Mesothelial cell of epicardium (in vitro differentiated cells): ENCODE measurements at regions not wholly inside any gene's neighbourhood (a gene's known extent, or its start where the extent isn't known, plus 50 kb on each side); places are given as distances from the start of the nearest gene placed in this dataset.

Experiments used
- DNase-seq, 2 experiments: peaks; one replicate each; pipeline ENCODE4 v3.0.0; 2021; ENCODE audit warnings: low spot score in 2 of 2; ENCODE audit not compliant: unreplicated experiment in 2 of 2
- H3K27ac Mint-ChIP-seq: 2 replicates; pipeline ENCODE4 v1.8.0; 2021; ENCODE audit warnings: mixed read lengths
- H3K27me3 Mint-ChIP-seq: 2 replicates; pipeline ENCODE4 v1.8.0; 2021; ENCODE audit warnings: low read depth, mixed read lengths
- H3K36me3 Mint-ChIP-seq: 2 replicates; pipeline ENCODE4 v1.8.0; 2021; ENCODE audit warnings: mixed read lengths
- H3K4me1 Mint-ChIP-seq: 2 replicates; pipeline ENCODE4 v1.8.0; 2021; ENCODE audit warnings: mixed read lengths
- H3K4me3 Mint-ChIP-seq: 2 replicates; pipeline ENCODE4 v1.8.0; 2021; ENCODE audit warnings: mild to moderate bottlenecking, moderate library complexity, mixed read lengths
- H3K9me3 Mint-ChIP-seq: 2 replicates; pipeline ENCODE4 v1.8.0; 2021; ENCODE audit warnings: mixed read lengths
- CTCF ChIP-seq: fragments of 200-600 bp; sonication (generic); IDR thresholded peaks from one replicate; pipeline ENCODE4 v1.5.0; 2021; ENCODE audit warnings: antibody characterized with exemption; ENCODE audit not compliant: unreplicated experiment

DNA sequence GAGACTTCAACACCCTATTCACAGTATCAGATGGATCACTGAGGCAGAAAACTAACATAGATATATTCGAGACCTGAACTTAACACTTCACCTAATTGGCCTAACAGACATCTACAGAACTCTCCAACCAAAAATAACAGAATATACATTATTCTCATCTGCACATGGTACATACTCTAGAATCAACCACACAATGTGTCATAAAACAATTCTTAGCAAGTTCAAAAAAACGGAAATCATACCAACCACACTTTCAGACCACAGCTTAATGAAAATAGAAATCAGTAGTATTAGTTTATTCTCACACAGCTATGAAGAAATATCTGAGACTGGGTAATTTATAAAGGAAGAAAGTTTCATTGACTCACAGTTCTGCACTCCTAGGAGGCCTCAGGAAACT lies 387.9 kb downstream of the DEPDC1B start:
- Mint-ChIP-seq H3K36me3 (peaks cover 3% of the 10 kb centered on the region), H3K27me3 (no peaks in the 10 kb centered on the region), H3K27ac (no peak overlapping the region), H3K4me1 (peaks cover 12% of the 10 kb centered on the region), H3K9me3 (peaks cover 29% of the 10 kb centered on the region), H3K4me3 (no peak overlapping the region)
- no peak for DNase-seq
- TF ChIP-seq CTCF, result no peak

DNA sequence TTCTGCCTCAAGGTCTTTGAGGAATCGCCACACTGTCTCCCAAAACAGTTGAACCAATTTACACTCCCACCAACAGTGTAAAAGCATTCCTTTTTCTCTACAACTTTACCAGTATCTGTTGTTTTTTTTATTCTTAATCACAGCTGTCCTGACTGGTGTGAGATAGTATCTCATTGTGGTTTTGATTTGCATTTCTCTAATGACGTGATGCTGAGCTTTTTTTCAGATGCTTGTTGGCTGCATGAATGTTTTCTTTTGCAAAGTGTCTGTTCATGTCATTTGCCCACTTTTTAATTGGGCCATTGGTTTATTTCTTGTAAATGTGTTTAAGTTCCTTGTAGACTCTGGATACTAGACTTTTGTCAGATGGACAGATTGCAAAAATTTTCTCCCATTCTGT lies 400.0 kb downstream of the DEPDC1B start:
- peaks cover 17% of the 10 kb centered on the region for H3K36me3 Mint-ChIP-seq
- DNase-seq, result no peak
- peaks cover 24% of the 10 kb centered on the region for H3K9me3 Mint-ChIP-seq
- no peaks in the 10 kb centered on the region for H3K27me3 Mint-ChIP-seq
- TF ChIP-seq CTCF, result no peak
- H3K27ac Mint-ChIP-seq, result no peak overlapping the region
- H3K4me1 Mint-ChIP-seq, result peaks cover 11% of the 10 kb centered on the region
- no peak overlapping the region for H3K4me3 Mint-ChIP-seq

DNA sequence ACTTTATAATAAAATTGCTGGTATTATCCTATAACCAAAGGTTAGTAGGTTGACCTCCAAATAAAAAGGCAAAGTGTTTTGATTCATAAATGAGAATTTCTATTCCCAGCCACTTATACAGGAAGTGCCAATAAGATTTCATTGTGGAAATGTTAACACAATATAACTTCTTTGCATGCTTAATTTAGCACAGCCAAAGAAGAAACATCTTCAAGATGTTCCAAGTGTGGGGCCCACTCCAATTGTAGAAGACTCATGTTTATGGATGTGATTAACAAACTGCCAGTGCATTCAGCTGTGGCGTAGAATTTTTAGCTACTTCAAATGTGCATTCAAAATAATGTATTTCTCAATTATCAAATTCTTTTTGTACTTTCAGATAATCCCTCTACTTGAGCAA lies 402.3 kb downstream of the DEPDC1B start:
- peaks cover 20% of the 10 kb centered on the region for H3K9me3 Mint-ChIP-seq
- no peak overlapping the region for H3K4me3 Mint-ChIP-seq
- no peak for TF ChIP-seq CTCF

GRCh38 chr5:60295423-60295822 lies 401.9 kb upstream of the PDE4D start:
- peaks cover 10% of the 10 kb centered on the region for H3K9me3 Mint-ChIP-seq
- H3K27ac Mint-ChIP-seq, result no peak overlapping the region
- no peak for TF ChIP-seq CTCF
- H3K4me1 Mint-ChIP-seq, result peaks cover 11% of the 10 kb centered on the region
- no peak overlapping the region for H3K4me3 Mint-ChIP-seq
- DNase-seq, result no peak
- peaks cover 5% of the 10 kb centered on the region for H3K36me3 Mint-ChIP-seq
- no peaks in the 10 kb centered on the region for H3K27me3 Mint-ChIP-seq

More for the DNA sequence above, 402.3 kb downstream of the DEPDC1B start:
- Mint-ChIP-seq H3K27ac (no peak overlapping the region), H3K27me3 (no peaks in the 10 kb centered on the region), H3K4me1 (peaks cover 11% of the 10 kb centered on the region), H3K36me3 (peaks cover 13% of the 10 kb centered on the region)
- no peak for DNase-seq

DNA sequence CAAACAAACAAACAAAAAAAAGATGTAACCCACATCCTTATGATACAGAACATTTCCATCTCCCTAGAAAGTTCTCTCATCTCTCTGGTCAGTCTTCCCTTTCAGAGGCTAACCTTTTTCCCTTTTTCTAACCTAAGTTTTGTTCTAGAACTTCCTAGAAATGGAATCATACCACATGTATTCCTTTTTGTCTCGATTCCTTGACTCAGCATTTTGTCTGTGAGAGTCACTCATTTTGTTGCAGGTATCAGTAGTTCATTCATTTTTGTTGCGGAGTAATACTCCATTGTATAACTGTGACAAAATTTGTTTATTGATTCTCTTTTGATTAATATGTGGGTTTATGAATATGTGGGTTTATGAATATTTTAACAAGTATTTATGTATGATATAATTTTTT lies 400.0 kb upstream of the PDE4D start:
- Mint-ChIP-seq H3K4me3 (no peak overlapping the region), H3K27me3 (peaks cover 9% of the 10 kb centered on the region), H3K4me1 (peaks cover 8% of the 10 kb centered on the region), H3K36me3 (no peaks in the 10 kb centered on the region), H3K9me3 (peaks cover 3% of the 10 kb centered on the region), H3K27ac (no peak overlapping the region)
- no peak for DNase-seq
- TF ChIP-seq CTCF, result no peak

DNA sequence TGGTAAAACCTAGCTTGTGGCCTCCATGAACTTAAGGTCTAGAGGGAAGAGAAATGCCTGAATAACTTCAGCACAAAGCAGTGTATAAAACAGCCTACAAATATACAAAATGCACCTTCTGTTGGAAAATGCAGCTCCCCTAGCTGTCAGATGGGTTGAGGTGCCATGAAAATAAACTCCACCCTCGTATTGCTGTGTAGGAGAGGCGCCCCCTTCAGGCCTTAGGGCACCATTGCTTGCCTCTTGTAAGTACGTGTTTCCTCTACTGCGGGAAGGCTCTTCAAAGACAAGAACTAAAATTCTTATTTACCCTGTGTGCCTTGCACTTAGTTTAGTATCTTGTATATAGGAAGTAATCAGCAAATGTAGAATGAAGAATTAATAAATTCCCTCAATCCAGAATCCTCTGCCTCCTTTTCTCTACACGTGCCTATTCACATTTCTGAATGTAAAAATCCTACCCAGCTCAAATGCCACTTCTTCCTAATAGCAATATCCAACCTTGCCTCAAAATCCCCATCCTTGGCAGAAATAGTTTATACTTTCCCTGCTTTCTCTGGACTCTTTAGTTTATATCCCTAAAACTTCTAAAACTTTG lies 393.7 kb upstream of the PDE4D start:
- peak; percentile 42 for TF ChIP-seq CTCF
- H3K27me3 Mint-ChIP-seq, result peaks cover 13% of the 10 kb centered on the region
- no peak overlapping the region for H3K4me3 Mint-ChIP-seq
- no peak overlapping the region for H3K27ac Mint-ChIP-seq
- H3K36me3 Mint-ChIP-seq, result no peaks in the 10 kb centered on the region
- no peaks in the 10 kb centered on the region for H3K9me3 Mint-ChIP-seq
- DNase-seq, result no peak
- H3K4me1 Mint-ChIP-seq, result no peaks in the 10 kb centered on the region
